ENCODE measurements at regions not wholly inside any gene's neighbourhood (a gene's known extent, or its start where the extent isn't known, plus 50 kb on each side); places are given as distances from the start of the nearest gene placed in this dataset.
A peak's percentile ranks its signal among the peaks of the same experiment; 100 is the strongest.
"Not testable (repeated sequence)": the region's sequence is repeated elsewhere in the genome, so short reads cannot be mapped to it uniquely, and the experiment has no call there.

DNA sequence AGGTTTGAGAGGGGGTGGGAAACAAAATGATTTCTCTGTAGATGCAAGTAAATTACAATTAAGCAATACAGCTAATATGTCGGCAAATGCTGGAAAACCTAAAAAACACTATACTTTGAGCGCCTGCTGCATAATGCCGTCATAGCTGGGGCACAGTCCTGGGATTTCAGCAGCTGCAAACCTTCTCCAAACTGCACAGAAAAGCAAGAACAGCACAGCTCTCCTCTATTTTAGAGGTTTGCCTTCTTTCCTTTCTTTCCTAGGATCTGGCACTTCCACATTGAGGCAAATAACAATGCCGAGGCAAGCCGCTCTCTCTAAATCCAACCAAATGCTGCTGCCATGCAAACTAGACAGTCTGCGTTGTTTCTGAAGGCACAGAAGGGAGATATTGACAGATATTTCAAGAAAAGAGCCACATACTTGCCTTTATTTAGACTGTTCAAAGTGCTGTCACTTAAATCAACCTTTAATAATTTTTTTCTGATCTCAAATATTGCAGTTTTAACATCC, 287.1 kb upstream of the G2E3 start:
- DNase-seq, result no peak

- no peak for DNase-seq
These were observed 285.8 kb upstream of the G2E3 start for GRCh38 chr14:30272848-30273832.

DNA sequence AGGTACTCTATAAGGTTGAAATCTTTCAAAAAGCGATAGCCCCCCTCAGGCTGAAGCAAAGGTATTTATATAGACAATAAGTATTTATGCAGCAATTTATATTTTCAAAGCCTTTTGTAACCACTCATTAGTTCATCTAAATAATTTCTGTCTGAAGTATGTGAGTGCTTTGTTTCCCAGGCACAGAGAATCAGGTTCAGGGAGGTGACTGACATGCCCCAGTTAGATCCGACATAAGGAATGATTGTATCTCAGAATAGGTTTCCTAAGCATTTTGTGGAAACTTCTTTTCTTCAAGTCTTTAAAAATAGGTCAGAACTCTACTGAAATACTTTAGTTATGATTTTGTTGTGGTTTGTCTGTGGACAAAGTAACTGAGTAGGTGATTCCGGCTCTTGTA, 283.4 kb upstream of the G2E3 start:
- DNase-seq, result no peak

DNA sequence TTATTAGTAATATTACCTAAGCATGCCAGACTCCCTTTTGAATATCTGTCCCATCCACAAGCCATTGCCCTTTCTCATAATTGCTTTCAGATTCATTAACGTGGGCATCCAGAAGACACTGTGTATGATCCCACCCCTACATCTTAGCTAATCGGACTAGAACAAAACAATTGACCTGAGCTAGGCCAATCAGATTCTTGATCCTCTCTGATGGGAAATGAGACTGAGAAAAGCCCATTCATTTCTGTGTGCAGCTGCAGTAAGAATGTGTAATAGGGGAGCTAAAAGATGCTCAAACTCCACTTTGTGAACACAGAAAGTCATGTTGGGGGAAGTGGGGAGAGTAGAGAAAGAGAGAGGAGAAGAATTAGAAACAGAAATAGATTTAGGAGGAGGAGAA, 281.7 kb upstream of the G2E3 start:
- no peak for DNase-seq

DNA sequence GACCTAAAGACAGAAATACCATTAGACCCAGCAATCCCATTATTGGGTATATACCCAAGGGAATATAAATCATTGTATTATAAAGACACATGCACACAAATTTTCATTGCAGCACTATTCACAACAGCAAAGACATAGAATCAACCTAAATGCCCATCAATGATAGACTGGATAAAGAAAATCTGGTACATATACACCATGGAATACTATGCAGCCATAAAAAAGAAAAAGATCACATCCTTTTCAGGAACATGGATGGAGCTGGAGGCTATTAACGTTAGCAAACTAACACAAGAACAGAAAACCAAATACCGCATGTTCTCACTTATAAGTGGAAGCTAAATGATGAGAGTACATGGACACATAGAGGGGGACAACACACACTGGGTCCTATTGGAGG, 280.1 kb upstream of the G2E3 start:
- DNase-seq, result not testable (repeated sequence)

- DNase-seq, result peak; percentile 10
These were observed 275.0 kb upstream of the G2E3 start for GRCh38 chr14:30283822-30284446.

GRCh38 chr14:30284808-30285207, 274.1 kb upstream of the G2E3 start:
- no peak for DNase-seq

DNA sequence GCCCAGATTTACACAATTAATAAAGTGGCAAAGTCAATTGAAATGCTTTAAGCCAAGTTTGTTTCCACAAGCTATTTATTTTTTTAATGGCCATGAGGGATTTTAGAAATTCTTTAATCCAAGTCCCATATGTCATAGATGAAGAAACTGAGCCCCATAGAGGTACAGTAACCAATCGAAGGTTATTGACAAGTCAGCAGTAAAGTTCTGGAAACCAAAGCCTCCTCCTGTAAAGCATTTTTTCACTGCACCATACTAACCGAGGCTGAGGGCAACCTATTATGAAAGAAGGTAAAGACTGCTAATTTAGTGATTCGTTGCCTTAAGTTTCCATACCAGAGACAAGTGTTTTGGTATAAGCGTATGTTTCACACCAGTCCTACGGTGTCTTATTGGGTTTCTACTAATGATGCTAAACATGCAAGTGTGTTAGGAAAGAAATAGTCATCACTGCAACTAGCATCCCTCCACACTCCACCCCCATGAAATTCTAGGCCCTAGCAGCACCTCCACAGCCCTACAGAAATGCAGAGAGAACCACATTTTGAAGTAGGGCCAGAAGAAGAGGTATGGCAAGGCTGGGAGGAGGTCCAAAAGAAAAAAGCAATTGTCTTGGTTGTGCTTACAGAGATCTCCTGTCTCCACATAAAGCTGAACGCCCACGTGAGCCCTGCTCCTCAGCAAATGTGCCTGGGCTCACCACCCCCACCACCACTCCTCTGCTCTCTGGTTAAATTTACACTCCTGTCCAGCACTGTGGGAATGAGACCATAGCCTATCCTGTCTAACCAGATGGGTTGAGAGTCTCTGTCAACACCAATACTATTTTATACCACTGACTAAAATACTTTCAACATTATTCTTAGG, 271.1 kb upstream of the G2E3 start:
- no peak for DNase-seq

- DNase-seq, result no peak
These were observed 269.0 kb upstream of the G2E3 start for GRCh38 chr14:30290001-30290400.

DNA sequence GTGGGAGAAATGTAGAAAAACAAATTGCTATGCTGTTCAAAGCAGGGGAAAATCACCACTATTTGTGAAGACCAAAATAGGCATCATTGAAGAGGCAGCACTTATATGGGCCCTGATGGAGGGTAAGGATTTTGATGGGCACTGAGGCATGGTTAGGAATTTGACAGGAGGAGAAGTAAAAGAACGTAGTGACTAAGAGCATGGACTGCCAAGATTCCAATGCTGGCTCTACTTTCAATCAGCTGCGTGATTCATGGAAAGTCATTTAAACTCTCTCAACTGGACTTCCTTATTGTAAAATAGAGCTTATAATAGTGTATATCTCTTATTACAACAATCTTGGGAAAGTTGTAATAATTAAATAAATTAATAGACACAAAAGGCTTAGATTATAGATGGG, 267.7 kb upstream of the G2E3 start:
- DNase-seq, result no peak

- DNase-seq, result no peak
These were observed 266.4 kb upstream of the G2E3 start for GRCh38 chr14:30292541-30292940.

DNA sequence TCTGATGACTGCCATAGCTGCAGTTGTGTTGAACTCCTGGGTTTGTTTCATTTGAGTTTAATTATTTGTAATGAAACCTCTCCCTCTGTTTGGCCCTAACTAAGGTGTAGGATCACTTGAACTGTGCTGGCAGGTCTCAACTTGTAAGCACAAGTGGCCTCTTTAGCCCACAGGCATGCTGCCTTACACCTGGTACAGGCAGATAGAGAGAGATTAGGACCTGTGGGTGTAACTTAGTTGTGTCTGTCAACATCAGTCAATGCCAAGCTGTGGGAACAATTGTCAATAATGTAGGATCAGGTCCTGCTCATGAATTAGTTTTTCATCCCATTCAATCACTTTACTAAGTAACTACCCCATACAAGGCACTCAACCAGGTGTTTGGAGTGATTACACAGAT, 263.0 kb upstream of the G2E3 start:
- DNase-seq, result no peak

DNA sequence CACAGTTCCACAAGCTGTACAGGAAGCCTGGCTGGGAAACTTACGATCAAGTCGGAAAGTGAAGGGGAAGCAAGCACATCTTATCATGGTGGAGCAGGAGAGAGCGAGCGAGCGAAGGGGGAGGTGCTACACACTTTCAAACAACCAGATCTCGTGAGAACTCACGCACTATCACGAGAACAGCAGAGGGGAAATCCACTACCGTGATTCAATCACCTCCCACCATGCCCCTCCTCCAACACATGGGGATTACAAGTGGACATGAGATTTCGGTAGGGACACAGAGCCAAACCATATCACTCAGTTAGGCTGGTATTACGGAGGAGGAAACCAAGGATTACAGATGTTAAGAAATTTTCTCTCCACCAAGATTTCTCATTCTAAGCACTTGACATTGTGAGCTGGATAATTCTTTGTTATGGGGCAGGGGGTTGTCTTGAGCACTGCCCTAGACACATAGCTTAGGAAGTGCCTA, 262.0 kb upstream of the G2E3 start:
- DNase-seq, result no peak

- DNase-seq, result no peak
These were observed 260.8 kb upstream of the G2E3 start for GRCh38 chr14:30297876-30298795.

DNA sequence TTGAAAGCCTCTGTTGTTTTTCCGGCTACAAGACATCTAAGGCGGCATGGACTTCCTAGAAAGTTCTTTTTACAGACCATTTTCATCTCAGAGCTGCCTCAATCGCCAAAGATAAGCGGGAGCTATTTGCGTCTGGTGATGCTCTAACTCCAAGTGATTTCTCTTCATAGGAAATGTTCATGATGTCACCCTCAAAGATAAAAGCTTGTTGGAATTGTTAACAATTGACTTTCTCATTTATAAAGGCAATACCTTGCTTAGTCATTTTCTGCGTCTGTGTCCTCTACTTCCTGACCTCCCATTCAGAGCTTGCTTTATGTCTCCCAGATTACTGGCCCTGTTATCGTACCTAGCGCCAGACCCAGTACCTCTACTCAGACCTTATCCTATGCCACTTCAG, 259.0 kb upstream of the G2E3 start:
- DNase-seq, result no peak

- no peak for DNase-seq
These were observed 255.6 kb upstream of the G2E3 start for GRCh38 chr14:30303350-30303749.

- DNase-seq, result no peak
These were observed 253.6 kb upstream of the G2E3 start for GRCh38 chr14:30305346-30305745.

- no peak for DNase-seq
These were observed 249.6 kb upstream of the G2E3 start for GRCh38 chr14:30309405-30309804.

DNA sequence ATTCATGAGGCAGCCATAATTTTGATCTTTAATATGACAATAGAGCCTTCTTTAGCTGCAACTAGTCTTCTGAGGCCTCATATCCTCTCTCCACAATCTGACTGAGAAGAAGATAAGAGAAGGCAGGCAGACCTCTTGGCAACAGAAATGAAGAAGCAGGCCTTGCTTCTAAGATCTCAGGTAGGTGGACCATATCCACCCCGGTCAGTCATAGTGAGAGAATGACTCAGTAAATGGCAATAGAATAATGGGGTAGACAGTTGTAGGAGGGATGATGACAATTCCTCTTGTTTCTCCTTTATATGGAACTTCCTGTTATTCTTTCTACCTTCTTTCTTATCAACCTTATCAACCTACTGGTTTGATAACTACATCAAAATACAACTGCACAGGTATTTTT, 246.7 kb upstream of the G2E3 start:
- DNase-seq, result no peak

DNA sequence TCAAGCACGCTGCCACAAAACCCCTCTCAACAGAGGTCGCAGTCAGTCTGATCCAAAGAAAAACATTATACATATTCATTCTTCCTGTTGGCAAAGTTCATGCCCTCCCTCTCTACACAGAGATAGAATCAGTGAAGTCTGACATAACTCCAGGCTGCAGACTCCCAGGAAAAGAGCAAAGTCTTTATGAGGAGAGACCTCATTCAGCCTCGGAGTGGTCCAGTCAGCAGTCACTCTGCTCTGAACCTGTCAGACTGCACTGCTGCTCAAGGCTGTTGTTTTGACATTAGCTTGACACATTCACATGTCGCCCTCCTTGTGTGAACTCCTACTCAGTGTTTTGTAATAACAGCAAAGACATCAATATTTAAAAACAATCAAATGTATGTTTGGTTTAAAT, 241.2 kb upstream of the G2E3 start:
- no peak for DNase-seq

DNA sequence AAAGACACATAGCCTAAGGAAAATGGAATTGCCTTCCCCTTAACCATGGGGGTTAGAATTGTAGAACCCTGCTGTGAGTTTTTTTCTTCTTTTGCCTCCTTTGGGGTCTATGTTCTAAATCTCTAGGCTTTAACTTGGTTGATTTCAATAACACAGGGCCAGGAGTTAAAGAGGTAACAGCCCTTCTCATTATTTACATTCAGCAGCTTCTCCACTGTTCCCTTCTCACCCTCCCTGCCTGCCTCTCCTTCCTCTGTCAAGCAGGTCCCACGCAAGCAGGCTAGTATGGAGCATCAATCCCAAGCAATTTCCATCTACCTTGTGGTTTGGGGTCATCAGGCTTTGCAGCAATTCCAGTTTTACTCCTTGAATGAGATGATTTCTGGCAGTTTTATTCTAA, 236.1 kb upstream of the G2E3 start:
- DNase-seq, result no peak

DNA sequence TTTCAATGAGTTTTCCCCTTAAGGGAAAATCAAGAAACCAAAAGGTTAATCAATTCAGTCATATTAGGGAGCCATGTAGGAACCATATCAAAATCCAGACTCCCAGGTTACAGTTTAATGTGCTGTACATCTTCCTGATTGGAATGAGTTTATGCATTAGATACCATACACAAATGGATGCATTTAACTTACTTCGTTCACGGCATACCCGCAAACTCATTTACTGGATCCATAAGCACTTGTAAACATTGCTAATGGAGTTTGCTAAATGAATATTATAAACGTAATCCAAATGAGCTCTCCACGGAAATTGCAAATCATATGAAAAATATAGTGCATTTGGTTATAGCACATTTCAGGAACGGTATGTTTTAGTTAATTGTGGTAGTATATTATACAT, 228.9 kb upstream of the G2E3 start:
- no peak for DNase-seq

Data from midbrain (tissue), 1 donor.